PC-3 (cell line): ENCODE measurements at regions not wholly inside any gene's neighbourhood (a gene's known extent, or its start where the extent isn't known, plus 50 kb on each side); places are given as distances from the start of the nearest gene placed in this dataset.

Experiments
- ATAC-seq: fragments of 200-7000 bp; cut with Tn5 transposase; 2 replicates; pipeline ENCODE4 v1.9.1; 2020; ENCODE audit warnings: mild to moderate bottlenecking, moderate library complexity
- BruUV-seq: library from RNA; stranded (reverse); fragments of 400-500 nt; replicated peaks from 2 replicates; lab custom pipeline; 2021; lab: Mats Ljungman, UMichigan
- CTCF ChIA-PET: fragments of 300-600 bp; sonication (Branson Sonifier 250); formaldehyde crosslinking; loops from one replicate; lab custom pipeline; 2022; ENCODE audit warnings: antibody characterized with exemption; lab: Charles Lee
- POLR2A ChIA-PET: fragments of 300-600 bp; sonication (Branson Sonifier 250); formaldehyde crosslinking; loops from one replicate; lab custom pipeline; 2022; ENCODE audit warnings: antibody characterized with exemption; ENCODE audit not compliant: unreplicated experiment; lab: Charles Lee
- DNase-seq: peaks from one replicate; pipeline ENCODE4 v3.0.0-alpha.2; 2015
- H2AFZ ChIP-seq: fragments of 300-600 bp; sonication (generic); 2 replicates; pipeline ENCODE4 v1.6.0; 2016; ENCODE audit warnings: antibody characterized with exemption, low read length
- H3F3A ChIP-seq: fragments of 300-600 bp; sonication (generic); one replicate; pipeline ENCODE4 v1.6.0; 2017; ENCODE audit warnings: antibody characterized with exemption, low read length, control low read depth, mild to moderate bottlenecking; ENCODE audit not compliant: unreplicated experiment
- H3K27ac ChIP-seq: fragments of 300-600 bp; sonication (generic); 2 replicates; pipeline ENCODE4 v1.5.1; 2016; ENCODE audit warnings: mild to moderate bottlenecking, low read length
- H3K27me3 ChIP-seq: fragments of 300-600 bp; sonication (generic); 2 replicates; pipeline ENCODE4 v1.6.1; 2016; ENCODE audit warnings: low read length, mixed read lengths
- H3K36me3 ChIP-seq: fragments of 300-600 bp; sonication (generic); 2 replicates; pipeline ENCODE4 v1.6.1; 2016; ENCODE audit warnings: low read depth, mixed run types, low read length, mixed read lengths
- H3K4me1 ChIP-seq: fragments of 300-600 bp; sonication (generic); 2 replicates; pipeline ENCODE4 v1.5.1; 2016; ENCODE audit warnings: low read length; ENCODE audit not compliant: insufficient read depth
- H3K4me2 ChIP-seq: fragments of 300-600 bp; sonication (generic); 2 replicates; pipeline ENCODE4 v1.6.0; 2016; ENCODE audit warnings: low read length
- H3K4me3 ChIP-seq: fragments of 300-600 bp; sonication (generic); 2 replicates; pipeline ENCODE4 v1.5.1; 2016; ENCODE audit warnings: mild to moderate bottlenecking, low read length, mixed read lengths
- H3K79me2 ChIP-seq: fragments of 300-600 bp; sonication (generic); 2 replicates; pipeline ENCODE4 v1.6.1; 2017; ENCODE audit warnings: low read length, mixed read lengths
- H3K9ac ChIP-seq: fragments of 300-600 bp; sonication (generic); 2 replicates; pipeline ENCODE4 v1.6.0; 2016; ENCODE audit warnings: mild to moderate bottlenecking, low read length
- H3K9me2 ChIP-seq: fragments of 300-600 bp; sonication (generic); replicated peaks from 2 replicates; pipeline ENCODE4 v1.6.1; 2016; ENCODE audit warnings: mixed run types, low read length, mixed read lengths
- H3K9me3 ChIP-seq: fragments of 300-600 bp; sonication (generic); 2 replicates; pipeline ENCODE4 v1.6.1; 2016; ENCODE audit warnings: low read length, mixed read lengths
- H4K20me1 ChIP-seq: fragments of 300-600 bp; sonication (generic); 2 replicates; pipeline ENCODE4 v1.6.1; 2016; ENCODE audit warnings: low read length, mixed read lengths
- EZH2 ChIP-seq: fragments of 300-600 bp; sonication (generic); IDR thresholded peaks from one replicate; pipeline ENCODE4 v1.6.1; 2017; ENCODE audit warnings: antibody characterized with exemption, mild to moderate bottlenecking, low read length; ENCODE audit not compliant: unreplicated experiment
- EZH2phosphoT487 ChIP-seq: fragments of 300-600 bp; sonication (generic); IDR thresholded peaks from 2 replicates; pipeline ENCODE4 v1.6.1; 2018; ENCODE audit warnings: mild to moderate bottlenecking, antibody characterized with exemption, low read length, borderline replicate concordance
- intact Hi-C: fragments of 100-400 bp; cut with micrococcal nuclease; formaldehyde crosslinking; loops from 2 replicates; pipeline ENCODE4 v1.9.0; 2023
- TF ChIP-seq, protein P1 (sequence below): fragments of 300-600 bp; sonication (generic); conservative IDR thresholded peaks from 2 replicates; pipeline ENCODE4 v1.5.1; 2017; ENCODE audit warnings: antibody characterized with exemption, low read depth, mild to moderate bottlenecking, low read length

DNA sequence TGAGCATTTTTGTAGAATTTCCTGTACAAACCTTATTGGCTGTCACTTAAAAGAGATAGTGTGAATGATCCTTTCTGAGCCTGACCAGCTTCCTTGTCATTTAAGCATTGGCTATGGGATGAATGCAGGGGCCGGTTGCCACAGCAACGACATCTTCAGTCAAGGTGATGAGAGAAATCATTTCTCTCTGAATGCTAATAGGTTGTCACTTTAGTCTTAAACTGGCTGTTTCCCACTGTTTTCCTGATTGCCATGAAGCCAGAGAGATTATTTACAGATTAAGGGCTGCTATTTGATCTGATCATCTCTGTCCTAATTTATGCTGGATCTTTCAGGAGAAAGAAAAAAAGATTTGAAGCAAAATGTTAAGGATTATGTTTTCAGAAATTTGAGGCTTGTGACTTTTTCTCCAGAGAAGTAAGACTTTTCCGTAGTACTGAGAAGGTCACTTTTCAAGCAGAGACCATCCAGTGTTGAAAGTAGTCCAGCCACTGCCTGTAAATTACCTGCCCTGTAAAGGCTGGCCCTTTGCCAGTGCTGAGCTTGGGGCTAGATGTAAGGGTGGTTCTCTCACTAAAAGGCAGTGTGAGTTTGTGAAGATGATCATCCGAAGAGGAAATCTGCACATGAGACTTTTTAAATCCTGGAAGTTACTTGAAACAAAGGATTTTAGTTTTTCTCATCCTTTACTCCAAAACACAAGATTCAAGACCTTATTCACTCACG is 235.6 kb downstream of the DACT1 start:
- no TSS peak for BruUV-seq

DNA sequence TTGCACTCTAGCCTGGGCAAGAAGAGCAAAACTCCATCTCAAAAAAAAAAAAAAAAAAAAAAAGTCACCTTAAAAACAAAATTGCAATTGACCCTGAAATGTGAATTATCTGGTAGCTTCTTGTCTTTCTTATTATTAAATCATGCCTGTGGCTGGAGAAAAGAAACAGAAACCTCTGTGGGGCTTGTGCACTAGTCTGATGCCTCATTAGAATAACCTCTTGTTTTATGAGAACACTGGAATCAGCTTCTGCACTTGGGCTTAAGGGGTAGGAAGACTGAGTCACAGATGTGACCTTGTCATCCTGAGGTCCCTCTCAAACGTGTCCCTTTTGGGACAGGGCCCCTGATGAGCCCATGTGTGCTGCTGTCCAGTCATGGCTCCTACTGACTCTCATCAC is 237.9 kb downstream of the DACT1 start:
- no peaks in the 10 kb centered on the region for H3K36me3 ChIP-seq
- no peaks in the 10 kb centered on the region for H3K9me3 ChIP-seq
- ChIA-PET CTCF (interaction anchor here (0.6 kb wide), 1 partner anchor 34 kb away, joined by 3 read pairs; no protein-coding TSS in a partner anchor), POLR2A (no interaction called here)
- no peak overlapping the region for H3K4me2 ChIP-seq
- no peak overlapping the region for H2AFZ ChIP-seq
- BruUV-seq, result no TSS peak
- ATAC-seq (no peak), DNase-seq (no peak)
- intact Hi-C loops, result no loop called here
- H3K27me3 ChIP-seq, result peaks cover 59% of the 10 kb centered on the region
- TF ChIP-seq EZH2, result no peak
- TF ChIP-seq, protein P1, sequence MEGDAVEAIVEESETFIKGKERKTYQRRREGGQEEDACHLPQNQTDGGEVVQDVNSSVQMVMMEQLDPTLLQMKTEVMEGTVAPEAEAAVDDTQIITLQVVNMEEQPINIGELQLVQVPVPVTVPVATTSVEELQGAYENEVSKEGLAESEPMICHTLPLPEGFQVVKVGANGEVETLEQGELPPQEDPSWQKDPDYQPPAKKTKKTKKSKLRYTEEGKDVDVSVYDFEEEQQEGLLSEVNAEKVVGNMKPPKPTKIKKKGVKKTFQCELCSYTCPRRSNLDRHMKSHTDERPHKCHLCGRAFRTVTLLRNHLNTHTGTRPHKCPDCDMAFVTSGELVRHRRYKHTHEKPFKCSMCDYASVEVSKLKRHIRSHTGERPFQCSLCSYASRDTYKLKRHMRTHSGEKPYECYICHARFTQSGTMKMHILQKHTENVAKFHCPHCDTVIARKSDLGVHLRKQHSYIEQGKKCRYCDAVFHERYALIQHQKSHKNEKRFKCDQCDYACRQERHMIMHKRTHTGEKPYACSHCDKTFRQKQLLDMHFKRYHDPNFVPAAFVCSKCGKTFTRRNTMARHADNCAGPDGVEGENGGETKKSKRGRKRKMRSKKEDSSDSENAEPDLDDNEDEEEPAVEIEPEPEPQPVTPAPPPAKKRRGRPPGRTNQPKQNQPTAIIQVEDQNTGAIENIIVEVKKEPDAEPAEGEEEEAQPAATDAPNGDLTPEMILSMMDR, result no peak
- TF ChIP-seq EZH2phosphoT487, result no peak
- H3K9me2 ChIP-seq, result no peaks in the 10 kb centered on the region; the same call in 1 of the 2 replicates
- H4K20me1 ChIP-seq, result no peaks in the 10 kb centered on the region
- H3K79me2 ChIP-seq, result no peaks in the 10 kb centered on the region
- H3K9ac ChIP-seq, result no peak overlapping the region
- H3K27ac ChIP-seq, result no peak overlapping the region
- H3K4me3 ChIP-seq, result no peak overlapping the region
- no peaks in the 10 kb centered on the region for H3K4me1 ChIP-seq
- H3F3A ChIP-seq, result no peaks in the 10 kb centered on the region

More for the DNA sequence above, 235.6 kb downstream of the DACT1 start:
- Histone ChIP-seq H3F3A (no peaks in the 10 kb centered on the region), H3K9ac (no peak overlapping the region), H3K4me2 (no peak overlapping the region), H3K27ac (no peak overlapping the region), H3K4me1 (no peaks in the 10 kb centered on the region), H2AFZ (no peak overlapping the region), H3K9me3 (no peaks in the 10 kb centered on the region), H3K79me2 (no peaks in the 10 kb centered on the region), H4K20me1 (no peaks in the 10 kb centered on the region), H3K36me3 (no peaks in the 10 kb centered on the region), H3K9me2 (no peaks in the 10 kb centered on the region; the same call in 1 of the 2 replicates), H3K4me3 (no peak overlapping the region), H3K27me3 (peaks cover 69% of the 10 kb centered on the region)
- CTCF ChIA-PET, result no interaction called here
- no peak for ATAC-seq
- POLR2A ChIA-PET, result no interaction called here
- TF ChIP-seq, protein P1, result no peak
- TF ChIP-seq EZH2, result no peak
- no peak for TF ChIP-seq EZH2phosphoT487
- no peak for DNase-seq
- intact Hi-C loops, result no loop called here

GRCh38 chr14:58876608-58877007 is 238.8 kb downstream of the DACT1 start:
- no peaks in the 10 kb centered on the region; the same call in 1 of the 2 replicates for H3K9me2 ChIP-seq
- no peak for TF ChIP-seq EZH2phosphoT487
- TF ChIP-seq EZH2, result no peak
- TF ChIP-seq, protein P1, result no peak
- H3F3A ChIP-seq, result no peaks in the 10 kb centered on the region
- H3K27ac ChIP-seq, result no peak overlapping the region
- H3K9ac ChIP-seq, result no peak overlapping the region
- no peak overlapping the region for H2AFZ ChIP-seq
- no peaks in the 10 kb centered on the region for H3K36me3 ChIP-seq
- no peak overlapping the region for H3K4me2 ChIP-seq
- no peaks in the 10 kb centered on the region for H3K9me3 ChIP-seq
- no peaks in the 10 kb centered on the region for H4K20me1 ChIP-seq
- ChIA-PET POLR2A (no interaction called here), CTCF (no interaction called here)
- H3K79me2 ChIP-seq, result no peaks in the 10 kb centered on the region
- peaks cover 55% of the 10 kb centered on the region for H3K27me3 ChIP-seq
- H3K4me3 ChIP-seq, result no peak overlapping the region
- no peaks in the 10 kb centered on the region for H3K4me1 ChIP-seq
- ATAC-seq (no peak), DNase-seq (no peak)
- BruUV-seq, result no TSS peak
- intact Hi-C loops, result no loop called here
